SU-DHL-6 (cell line): ENCODE measurements at regions not wholly inside any gene's neighbourhood (a gene's known extent, or its start where the extent isn't known, plus 50 kb on each side); places are given as distances from the start of the nearest gene placed in this dataset.

Source experiments
- EZH2phosphoT487 ChIP-seq: fragments of 200-600 bp; sonication (generic), shearing (Covaris generic); conservative IDR thresholded peaks from 2 replicates; pipeline ENCODE4 v1.6.1; 2018; ENCODE audit warnings: mild to moderate bottlenecking, antibody characterized with exemption, low read length, moderate library complexity, mixed read lengths
- TF ChIP-seq, protein P1 (sequence below): fragments of 200-600 bp; sonication (generic); IDR thresholded peaks from one replicate; pipeline ENCODE4 v1.5.1; 2017; ENCODE audit warnings: antibody characterized with exemption, mild to moderate bottlenecking, low read length, moderate library complexity; ENCODE audit not compliant: insufficient read depth, poor library complexity, severe bottlenecking

DNA sequence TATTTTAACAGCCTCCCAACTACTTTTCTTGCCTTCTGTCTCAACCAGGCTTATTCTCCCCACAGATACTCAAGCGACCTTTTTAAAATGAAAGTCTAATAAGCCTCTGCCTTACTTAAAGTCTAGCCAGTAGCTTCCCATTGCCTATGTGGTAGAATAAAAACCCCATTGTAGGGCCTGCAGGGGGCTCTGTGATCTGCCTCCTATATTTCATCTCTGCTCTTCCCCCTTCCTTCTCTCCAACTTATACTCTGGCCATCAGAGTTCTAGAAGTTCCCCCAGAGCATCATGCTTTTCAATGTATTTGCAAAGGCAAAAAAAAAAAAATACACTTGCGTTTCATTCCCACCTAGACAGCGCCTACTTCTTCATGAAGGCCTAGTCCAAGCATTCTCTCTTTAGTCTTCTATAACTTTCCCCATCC lies 167.7 kb upstream of the ADO start:
- TF ChIP-seq, protein P1, sequence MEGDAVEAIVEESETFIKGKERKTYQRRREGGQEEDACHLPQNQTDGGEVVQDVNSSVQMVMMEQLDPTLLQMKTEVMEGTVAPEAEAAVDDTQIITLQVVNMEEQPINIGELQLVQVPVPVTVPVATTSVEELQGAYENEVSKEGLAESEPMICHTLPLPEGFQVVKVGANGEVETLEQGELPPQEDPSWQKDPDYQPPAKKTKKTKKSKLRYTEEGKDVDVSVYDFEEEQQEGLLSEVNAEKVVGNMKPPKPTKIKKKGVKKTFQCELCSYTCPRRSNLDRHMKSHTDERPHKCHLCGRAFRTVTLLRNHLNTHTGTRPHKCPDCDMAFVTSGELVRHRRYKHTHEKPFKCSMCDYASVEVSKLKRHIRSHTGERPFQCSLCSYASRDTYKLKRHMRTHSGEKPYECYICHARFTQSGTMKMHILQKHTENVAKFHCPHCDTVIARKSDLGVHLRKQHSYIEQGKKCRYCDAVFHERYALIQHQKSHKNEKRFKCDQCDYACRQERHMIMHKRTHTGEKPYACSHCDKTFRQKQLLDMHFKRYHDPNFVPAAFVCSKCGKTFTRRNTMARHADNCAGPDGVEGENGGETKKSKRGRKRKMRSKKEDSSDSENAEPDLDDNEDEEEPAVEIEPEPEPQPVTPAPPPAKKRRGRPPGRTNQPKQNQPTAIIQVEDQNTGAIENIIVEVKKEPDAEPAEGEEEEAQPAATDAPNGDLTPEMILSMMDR: peak; percentile 31
- no peak for TF ChIP-seq EZH2phosphoT487
